GM19035 (cell line): ENCODE measurements at regions not wholly inside any gene's neighbourhood (a gene's known extent, or its start where the extent isn't known, plus 50 kb on each side); places are given as distances from the start of the nearest gene placed in this dataset.
"Not testable (repeated sequence)": the region's sequence is repeated elsewhere in the genome, so short reads cannot be mapped to it uniquely, and the experiment has no call there.

Experiments used
- ATAC-seq: cut with Tn5 transposase; IDR thresholded peaks from one replicate; pipeline ENCODE4 v1.9.1; 2021; ENCODE audit not compliant: unreplicated experiment

- ATAC-seq: no peak
Observed at GRCh38 chr6:15131234-15131633, 114.6 kb upstream of the JARID2 start.

DNA sequence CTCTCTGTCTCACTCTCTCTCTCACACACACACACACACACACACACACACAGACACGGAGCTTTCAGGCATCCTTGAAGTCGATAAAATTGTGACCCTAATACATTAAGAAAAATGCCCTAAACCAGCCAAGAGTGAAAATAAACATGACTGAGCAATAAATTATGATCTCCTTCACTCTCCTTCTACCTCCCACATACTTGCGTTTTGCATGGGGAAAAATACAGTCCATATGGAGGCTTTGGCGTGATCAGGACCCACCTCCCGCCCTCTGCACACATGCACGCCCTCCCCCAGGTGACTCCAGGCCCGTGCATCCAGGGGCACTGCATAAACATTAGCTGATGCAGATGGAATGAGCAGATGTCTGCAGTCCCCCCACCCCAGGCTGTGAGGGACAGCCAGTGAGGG is 114.2 kb upstream of the JARID2 start:
- no peak for ATAC-seq

DNA sequence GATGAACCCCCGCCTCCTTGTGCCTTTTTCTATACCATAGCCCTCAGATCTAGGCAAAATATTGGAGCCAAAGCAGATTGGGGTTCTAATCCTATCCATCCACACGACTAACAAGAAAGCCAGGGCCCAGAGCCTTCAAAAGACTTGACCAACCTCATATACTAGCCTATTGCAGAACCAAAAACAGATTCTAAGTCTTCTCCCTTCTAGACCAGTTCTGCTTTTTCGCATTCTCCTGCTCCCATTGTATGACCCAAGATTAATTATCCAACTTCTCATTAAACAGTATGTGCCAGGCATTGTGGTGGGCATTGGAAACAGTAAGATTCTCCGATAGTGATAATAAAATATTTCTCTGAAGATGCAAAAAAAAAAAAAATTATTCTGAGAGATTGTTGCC is 113.7 kb upstream of the JARID2 start:
- ATAC-seq: no peak

GRCh38 chr6:15132854-15133670 is 112.8 kb upstream of the JARID2 start:
- ATAC-seq: no peak

DNA sequence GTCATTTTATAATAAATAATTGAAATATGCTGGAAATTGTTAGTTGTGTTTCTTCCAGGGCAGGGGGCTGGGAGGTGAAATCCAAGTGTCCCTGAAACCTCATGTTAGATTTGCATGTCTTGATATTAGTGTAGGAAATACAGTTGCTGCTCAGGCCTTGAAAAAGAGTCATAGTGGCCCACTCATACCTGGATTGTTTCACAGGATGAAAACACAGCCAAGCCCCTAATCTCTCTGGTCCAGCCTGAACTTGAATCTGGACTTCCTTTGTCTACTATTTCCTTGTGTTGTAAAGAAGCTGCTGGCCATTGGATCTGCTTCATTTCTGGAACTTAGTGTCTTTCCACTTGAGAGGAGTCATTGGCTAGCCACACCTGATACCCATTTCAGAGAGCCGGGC is 108.8 kb upstream of the JARID2 start:
- ATAC-seq: no peak

GRCh38 chr6:15143086-15143485 is 102.8 kb upstream of the JARID2 start:
- no peak for ATAC-seq

GRCh38 chr6:15143540-15143939 is 102.3 kb upstream of the JARID2 start:
- no peak for ATAC-seq

DNA sequence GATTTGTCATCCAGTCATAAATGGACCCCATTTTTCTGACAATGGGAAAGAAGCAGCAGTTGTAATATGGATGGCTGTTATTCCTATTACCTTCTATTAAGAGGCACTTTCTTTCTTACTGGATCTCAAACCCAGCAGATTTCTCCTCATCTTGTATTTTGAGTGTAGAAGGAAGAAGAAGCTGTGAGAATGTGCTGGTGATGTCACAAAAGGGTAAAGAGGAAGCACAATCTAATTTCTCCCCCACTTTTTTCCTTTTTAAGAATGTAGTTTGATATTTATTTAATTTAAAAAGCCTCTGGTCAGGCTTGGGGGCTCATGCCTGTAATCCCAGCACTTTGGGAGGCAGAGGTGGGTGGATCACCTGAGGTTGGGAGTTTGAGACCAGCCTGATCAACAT is 100.0 kb upstream of the JARID2 start:
- ATAC-seq: no peak

DNA sequence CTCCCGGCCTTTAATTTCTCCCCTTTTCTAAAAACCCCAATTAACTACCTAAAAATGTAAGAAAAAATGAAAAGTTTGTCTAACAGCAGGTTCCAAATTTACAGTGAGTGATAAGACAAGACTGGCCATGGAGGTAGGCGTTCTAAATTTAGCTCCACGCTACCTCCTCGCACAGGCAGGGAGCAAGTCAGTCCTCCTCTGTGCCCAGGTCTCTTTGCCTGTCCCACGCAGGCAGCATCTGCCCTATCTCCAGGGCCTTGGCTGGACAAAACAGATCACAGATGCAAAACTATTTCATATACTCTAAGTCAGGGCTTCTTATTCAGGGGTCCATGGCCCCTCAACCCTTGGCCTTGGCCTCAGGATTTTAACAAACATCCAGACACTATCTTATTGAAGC is 98.0 kb upstream of the JARID2 start:
- ATAC-seq: no peak

- no peak for ATAC-seq
Observed at GRCh38 chr6:15148356-15148946, 97.4 kb upstream of the JARID2 start.

- ATAC-seq: no peak
Observed at GRCh38 chr6:15150207-15150606, 95.7 kb upstream of the JARID2 start.

- no peak for ATAC-seq
Observed at GRCh38 chr6:15152700-15153099, 93.2 kb upstream of the JARID2 start.

GRCh38 chr6:15153191-15153590 is 92.7 kb upstream of the JARID2 start:
- no peak for ATAC-seq

DNA sequence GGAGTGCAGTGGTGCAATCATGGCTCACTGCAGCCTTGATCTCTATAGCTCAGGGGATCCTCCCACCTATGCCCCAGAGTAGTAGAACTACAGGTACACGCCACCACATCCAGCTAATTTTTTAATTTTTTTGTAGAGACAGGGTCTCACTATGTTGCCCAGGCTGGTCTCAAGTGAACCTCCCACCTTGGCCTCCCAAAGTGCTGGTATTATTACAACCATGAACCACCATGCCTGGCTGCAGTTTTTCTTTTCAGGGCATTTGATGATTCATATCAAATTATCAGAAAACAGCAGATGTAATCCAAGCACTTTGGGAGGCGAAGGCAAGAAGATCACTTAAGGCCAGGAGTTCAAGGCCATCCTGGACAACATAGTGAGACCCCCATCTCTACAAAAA is 88.4 kb upstream of the JARID2 start:
- ATAC-seq: no peak

DNA sequence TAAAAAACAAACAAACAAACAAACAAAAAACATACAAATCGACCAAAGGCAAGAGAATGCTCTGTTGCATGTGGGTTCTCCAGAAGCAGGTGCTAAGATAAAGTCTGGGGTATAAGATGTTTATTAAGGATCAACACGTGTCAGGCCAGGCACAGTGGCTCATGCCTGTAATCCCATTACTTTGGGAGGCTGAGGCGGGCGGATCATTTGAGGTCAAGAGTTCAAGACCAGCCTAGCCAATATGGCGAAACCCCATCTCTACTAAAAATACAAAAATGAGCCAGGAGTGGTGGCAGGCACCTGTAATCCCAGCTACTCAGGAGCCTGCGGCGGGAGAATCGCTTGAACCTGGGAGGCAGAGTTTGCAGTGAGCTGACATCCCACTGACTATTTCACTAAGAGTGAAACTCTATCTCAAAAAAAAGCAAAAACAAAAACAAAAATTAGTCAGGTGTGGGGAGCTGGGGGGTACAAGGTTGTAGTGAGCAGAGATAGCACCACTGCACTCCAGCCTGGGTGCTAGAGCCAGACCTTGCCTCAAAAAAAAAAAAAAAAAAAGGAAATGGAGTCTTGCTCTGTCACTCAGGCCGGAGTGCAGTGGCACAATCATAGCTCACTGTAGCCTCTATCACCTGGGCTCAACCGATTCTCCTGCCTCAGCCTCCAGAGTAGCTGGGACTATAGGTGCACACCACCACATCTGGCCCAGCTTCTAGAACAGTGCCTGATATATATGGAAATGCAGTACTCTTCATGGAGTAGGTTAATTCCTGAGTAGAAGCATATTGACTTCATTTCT is 86.8 kb upstream of the JARID2 start:
- no peak for ATAC-seq

GRCh38 chr6:15160812-15161211 is 85.1 kb upstream of the JARID2 start:
- ATAC-seq: no peak

DNA sequence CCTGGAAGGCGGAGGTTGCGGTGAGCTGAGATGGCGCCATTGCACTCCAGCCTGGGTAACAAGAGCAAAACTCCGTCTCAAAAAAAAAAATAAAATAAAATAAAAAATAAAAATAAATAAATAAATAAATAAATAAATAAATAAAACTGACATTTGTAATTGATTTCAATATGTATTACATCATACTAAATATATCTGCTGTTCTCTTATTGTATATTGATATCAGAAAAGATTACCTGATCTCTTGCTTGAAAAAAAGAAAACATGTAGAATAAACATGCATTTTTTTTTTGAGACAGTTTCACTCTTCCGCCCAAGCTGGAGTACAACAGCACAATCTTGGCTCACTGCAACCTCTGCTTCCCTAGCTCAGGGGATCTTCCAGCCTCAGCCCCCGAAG is 81.0 kb upstream of the JARID2 start:
- ATAC-seq: not testable (repeated sequence)

DNA sequence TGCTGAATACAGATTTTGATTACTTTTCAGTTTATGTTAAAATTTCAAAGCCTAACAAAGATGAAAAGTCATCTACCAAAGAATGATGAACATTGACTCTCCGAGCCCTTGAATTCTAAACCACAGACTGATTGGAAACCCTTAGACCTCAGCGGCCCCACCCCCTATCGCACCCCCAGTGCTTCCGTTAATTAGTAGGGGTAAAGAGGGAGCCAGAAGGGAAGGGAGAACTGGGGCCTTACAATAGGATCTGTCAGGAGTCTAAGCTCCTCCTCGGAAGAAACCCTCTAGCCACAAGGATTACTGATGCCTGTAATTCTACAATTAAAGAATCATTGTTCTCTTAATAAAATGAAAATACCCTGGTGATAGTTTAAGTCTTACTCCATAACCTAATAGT is 79.7 kb upstream of the JARID2 start:
- ATAC-seq: no peak

- ATAC-seq: no peak
Observed at GRCh38 chr6:15170126-15170525, 75.7 kb upstream of the JARID2 start.

- no peak for ATAC-seq
Observed at GRCh38 chr6:15171026-15171425, 74.8 kb upstream of the JARID2 start.

GRCh38 chr6:15176816-15177370 is 69.0 kb upstream of the JARID2 start:
- no peak for ATAC-seq

DNA sequence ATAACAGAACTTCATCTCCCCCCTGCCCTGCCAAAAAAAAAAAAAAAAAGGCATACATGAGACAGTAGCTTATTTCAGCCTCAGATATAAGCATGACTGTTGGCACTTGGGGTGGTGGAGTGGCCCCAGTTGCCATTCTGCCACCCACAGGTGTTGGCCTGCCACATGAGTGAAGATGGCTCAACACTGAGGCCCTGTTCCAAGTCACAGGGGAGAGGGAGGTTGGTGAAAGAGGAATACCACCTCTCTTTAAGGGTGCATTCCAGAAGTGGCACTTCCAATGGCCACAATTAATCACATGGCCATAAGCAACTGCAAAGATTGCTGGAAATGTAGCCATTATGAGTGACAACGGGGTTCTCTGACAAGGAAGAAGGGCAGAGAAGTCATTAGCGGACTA is 61.9 kb upstream of the JARID2 start:
- no peak for ATAC-seq
